MCF 10A (cell line): ENCODE measurements at regions not wholly inside any gene's neighbourhood (a gene's known extent, or its start where the extent isn't known, plus 50 kb on each side); places are given as distances from the start of the nearest gene placed in this dataset.

Experiments
- BruUV-seq: library from RNA; stranded (reverse); fragments of 400-500 nt; replicated peaks from 2 replicates; lab custom pipeline; 2021; lab: Mats Ljungman, UMichigan
- CTCF ChIA-PET: fragments of 300-600 bp; sonication (Branson Sonifier 250); formaldehyde crosslinking; extraction: SDS; loops from one replicate; lab custom pipeline; 2021; ENCODE audit warnings: antibody characterized with exemption, inconsistent platforms; lab: Yijun Ruan, JAX
- POLR2A ChIA-PET: fragments of 300-600, 350-650 bp; sonication (Branson Sonifier 250); formaldehyde crosslinking; extraction: SDS; loops from one replicate; lab custom pipeline; 2020; ENCODE audit warnings: antibody characterized with exemption, inconsistent platforms; lab: Yijun Ruan, JAX
- DNase-seq: peaks from one replicate; pipeline ENCODE4 v3.0.0-alpha.2; 2018; ENCODE audit not compliant: unreplicated experiment
- H3K27ac Mint-ChIP-seq: one replicate; pipeline ENCODE4 v1.8.0; 2022; ENCODE audit warnings: mild to moderate bottlenecking, low read depth, mixed read lengths; ENCODE audit not compliant: unreplicated experiment
- H3K27me3 Mint-ChIP-seq: one replicate; pipeline ENCODE4 v1.8.0; 2022; ENCODE audit warnings: mixed read lengths; ENCODE audit not compliant: insufficient read depth, unreplicated experiment
- H3K36me3 Mint-ChIP-seq: one replicate; pipeline ENCODE4 v1.8.0; 2022; ENCODE audit warnings: mild to moderate bottlenecking, moderate library complexity, mixed read lengths; ENCODE audit not compliant: insufficient read depth, unreplicated experiment
- H3K4me1 Mint-ChIP-seq: one replicate; pipeline ENCODE4 v1.8.0; 2022; ENCODE audit warnings: mixed read lengths; ENCODE audit not compliant: insufficient read depth, unreplicated experiment
- H3K4me3 Mint-ChIP-seq: one replicate; pipeline ENCODE4 v1.8.0; 2022; ENCODE audit warnings: mild to moderate bottlenecking, moderate library complexity, mixed read lengths; ENCODE audit not compliant: unreplicated experiment
- H3K9me3 Mint-ChIP-seq: one replicate; pipeline ENCODE4 v1.8.0; 2022; ENCODE audit warnings: mixed read lengths; ENCODE audit not compliant: unreplicated experiment
- intact Hi-C: fragments of 100-400 bp; cut with micrococcal nuclease; formaldehyde crosslinking; loops from 2 replicates; pipeline ENCODE4 v1.14.1; 2022
- TF ChIP-seq, protein P1 (sequence below): fragments of 200-600 bp; IDR thresholded peaks from one replicate; pipeline ENCODE4 v1.8.0; 2022; ENCODE audit warnings: antibody characterized with exemption, mild to moderate bottlenecking; ENCODE audit not compliant: unreplicated experiment

DNA sequence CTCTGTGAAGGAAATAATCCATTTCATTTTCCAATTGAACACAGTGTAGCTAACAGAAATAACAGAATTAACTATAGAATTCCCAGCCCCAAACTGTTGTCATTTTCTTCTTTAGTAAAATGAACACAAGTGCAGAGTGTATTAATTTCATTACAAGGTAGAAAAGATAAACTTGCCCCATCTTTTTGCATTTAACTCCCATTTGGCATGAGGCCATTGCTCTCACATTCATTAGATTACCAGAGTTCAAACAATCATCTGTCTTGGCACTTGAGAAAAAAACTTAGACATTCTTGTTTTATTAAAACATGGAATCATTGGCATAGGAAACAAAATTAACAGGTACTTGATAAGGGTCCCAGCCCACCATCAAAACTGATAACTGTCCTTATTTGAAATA, 821.5 kb upstream of the C9orf72 start:
- no peak overlapping the region for H3K27ac Mint-ChIP-seq
- H3K9me3 Mint-ChIP-seq, result no peaks in the 10 kb centered on the region
- intact Hi-C loops, result no loop called here
- TF ChIP-seq, protein P1, sequence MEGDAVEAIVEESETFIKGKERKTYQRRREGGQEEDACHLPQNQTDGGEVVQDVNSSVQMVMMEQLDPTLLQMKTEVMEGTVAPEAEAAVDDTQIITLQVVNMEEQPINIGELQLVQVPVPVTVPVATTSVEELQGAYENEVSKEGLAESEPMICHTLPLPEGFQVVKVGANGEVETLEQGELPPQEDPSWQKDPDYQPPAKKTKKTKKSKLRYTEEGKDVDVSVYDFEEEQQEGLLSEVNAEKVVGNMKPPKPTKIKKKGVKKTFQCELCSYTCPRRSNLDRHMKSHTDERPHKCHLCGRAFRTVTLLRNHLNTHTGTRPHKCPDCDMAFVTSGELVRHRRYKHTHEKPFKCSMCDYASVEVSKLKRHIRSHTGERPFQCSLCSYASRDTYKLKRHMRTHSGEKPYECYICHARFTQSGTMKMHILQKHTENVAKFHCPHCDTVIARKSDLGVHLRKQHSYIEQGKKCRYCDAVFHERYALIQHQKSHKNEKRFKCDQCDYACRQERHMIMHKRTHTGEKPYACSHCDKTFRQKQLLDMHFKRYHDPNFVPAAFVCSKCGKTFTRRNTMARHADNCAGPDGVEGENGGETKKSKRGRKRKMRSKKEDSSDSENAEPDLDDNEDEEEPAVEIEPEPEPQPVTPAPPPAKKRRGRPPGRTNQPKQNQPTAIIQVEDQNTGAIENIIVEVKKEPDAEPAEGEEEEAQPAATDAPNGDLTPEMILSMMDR, result no peak
- POLR2A ChIA-PET, result no interaction called here
- BruUV-seq, result no TSS peak
- H3K27me3 Mint-ChIP-seq, result no peaks in the 10 kb centered on the region
- no peak for DNase-seq
- H3K4me3 Mint-ChIP-seq, result no peak overlapping the region
- H3K36me3 Mint-ChIP-seq, result no peaks in the 10 kb centered on the region
- peaks cover 6% of the 10 kb centered on the region for H3K4me1 Mint-ChIP-seq
- CTCF ChIA-PET, result no interaction called here

DNA sequence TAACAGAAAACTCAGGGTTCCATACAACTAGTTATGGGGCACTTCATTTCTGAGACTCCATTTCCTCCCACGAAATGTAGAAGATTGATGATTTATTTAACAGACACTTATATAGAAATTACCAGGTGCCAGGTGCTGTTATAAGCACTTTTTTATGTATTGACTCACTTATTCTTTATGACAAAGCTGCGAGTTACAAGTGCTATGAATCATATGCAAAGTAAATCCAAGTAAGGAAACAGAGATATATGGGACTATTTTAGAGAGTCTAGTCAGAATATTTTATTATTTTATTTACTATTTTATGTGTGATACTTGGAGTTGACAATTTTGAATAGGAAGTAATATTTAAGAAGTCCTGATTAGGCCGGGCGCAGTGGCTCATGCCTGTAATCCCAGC, 822.8 kb upstream of the C9orf72 start:
- no peak overlapping the region for H3K27ac Mint-ChIP-seq
- ChIA-PET POLR2A (no interaction called here), CTCF (interaction anchor here (1.0 kb wide), 1 partner anchor 9 kb away, joined by 3 read pairs; no protein-coding TSS in a partner anchor)
- TF ChIP-seq, protein P1, result no peak
- no peaks in the 10 kb centered on the region for H3K36me3 Mint-ChIP-seq
- no peak overlapping the region for H3K4me3 Mint-ChIP-seq
- H3K9me3 Mint-ChIP-seq, result no peaks in the 10 kb centered on the region
- H3K27me3 Mint-ChIP-seq, result no peaks in the 10 kb centered on the region
- intact Hi-C loops, result no loop called here
- no TSS peak for BruUV-seq
- peaks cover 6% of the 10 kb centered on the region for H3K4me1 Mint-ChIP-seq
- no peak for DNase-seq

DNA sequence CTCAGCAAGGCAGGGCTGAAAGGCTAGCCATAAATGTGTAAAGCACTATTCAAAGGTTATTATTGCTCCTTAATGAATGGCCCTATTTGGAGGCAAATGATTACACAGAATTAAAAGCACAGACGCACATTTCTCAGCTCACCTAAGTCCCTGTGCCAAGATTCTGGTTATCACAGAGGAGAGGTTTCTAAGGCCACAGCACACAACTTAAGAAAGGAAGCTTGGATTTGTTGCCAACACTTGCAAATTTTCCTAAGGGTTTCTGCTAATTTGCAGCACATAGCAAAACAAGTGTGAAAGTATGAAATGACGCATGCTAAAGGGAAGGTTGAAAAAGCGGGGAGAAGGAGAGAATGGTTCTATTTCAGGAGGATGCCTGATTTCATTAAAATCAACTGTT, 834.1 kb upstream of the C9orf72 start:
- Mint-ChIP-seq H3K27ac (no peak overlapping the region), H3K27me3 (peaks cover 11% of the 10 kb centered on the region), H3K4me1 (peaks cover 6% of the 10 kb centered on the region), H3K4me3 (no peak overlapping the region), H3K9me3 (no peaks in the 10 kb centered on the region), H3K36me3 (no peaks in the 10 kb centered on the region)
- CTCF ChIA-PET, result no interaction called here
- POLR2A ChIA-PET, result no interaction called here
- no peak for DNase-seq
- intact Hi-C loops, result no loop called here
- no TSS peak for BruUV-seq
- TF ChIP-seq, protein P1, result no peak

DNA sequence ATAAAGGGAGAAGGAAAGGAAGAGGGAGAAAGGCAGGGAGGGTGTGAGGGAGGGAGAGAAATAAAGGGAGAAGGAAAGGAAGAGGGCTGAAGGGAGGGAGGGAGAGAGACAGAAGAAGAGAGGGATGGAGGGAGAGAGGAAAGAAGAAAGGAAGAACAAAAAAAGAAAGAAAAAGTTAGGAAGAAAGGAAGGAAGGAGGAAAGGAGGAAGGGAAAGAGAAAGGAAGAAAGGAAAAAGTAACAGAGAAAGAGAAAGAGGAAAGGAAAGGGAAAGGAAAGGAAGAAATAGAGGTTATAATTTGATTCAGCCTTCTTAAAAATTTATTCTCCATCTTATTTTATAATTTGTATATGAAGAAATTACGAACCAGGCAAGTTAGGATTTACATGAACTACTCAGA, 836.6 kb upstream of the C9orf72 start:
- Mint-ChIP-seq H3K27me3 (peaks cover 11% of the 10 kb centered on the region), H3K27ac (no peak overlapping the region), H3K36me3 (no peaks in the 10 kb centered on the region), H3K9me3 (no peaks in the 10 kb centered on the region), H3K4me1 (peaks cover 6% of the 10 kb centered on the region), H3K4me3 (no peak overlapping the region)
- POLR2A ChIA-PET, result no interaction called here
- no TSS peak for BruUV-seq
- CTCF ChIA-PET, result no interaction called here
- TF ChIP-seq, protein P1, result no peak
- no peak for DNase-seq
- intact Hi-C loops, result no loop called here
